ENCODE measurements at regions not wholly inside any gene's neighbourhood (a gene's known extent, or its start where the extent isn't known, plus 50 kb on each side); places are given as distances from the start of the nearest gene placed in this dataset.

DNA sequence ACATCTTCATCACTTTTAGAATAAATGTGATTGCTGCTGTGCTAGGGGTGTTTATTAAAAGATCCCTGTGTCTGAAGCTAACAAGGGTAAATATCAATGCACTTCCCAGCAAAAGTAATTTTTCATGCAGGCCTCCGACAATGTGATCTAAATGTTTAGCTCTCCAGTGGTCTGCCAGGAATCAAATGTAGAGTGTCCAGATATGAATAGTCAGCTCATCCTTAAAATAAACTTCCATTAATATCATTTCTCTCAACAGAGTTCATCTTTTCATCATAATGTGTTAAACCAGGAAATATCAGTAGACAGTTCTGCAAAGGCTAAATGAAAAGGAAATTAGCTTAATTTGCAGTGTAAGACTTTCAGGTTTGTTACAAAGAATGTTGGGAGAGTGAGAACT, 102.2 kb upstream of the EGFL6 start:
- Histone ChIP-seq H3K4me1 (ENCODE audit: insufficient read depth, low read length, poor library complexity, severe bottlenecking) (peaks cover 9% of the 10 kb centered on the region), H3F3A (ENCODE audit: low read depth) (no peaks in the 10 kb centered on the region), H3K27me3 (ENCODE audit: insufficient read depth, low read length, poor library complexity, severe bottlenecking) (no peaks in the 10 kb centered on the region), H2AFZ (ENCODE audit: low read length) (no peak overlapping the region), H3K4me2 (ENCODE audit: low read depth, low read length, poor library complexity, severe bottlenecking) (no peak overlapping the region), H3K9me3 (ENCODE audit: insufficient read depth, low read depth, low read length) (no peaks in the 10 kb centered on the region), H3K79me2 (ENCODE audit: insufficient read depth, low read length) (no peaks in the 10 kb centered on the region), H4K20me1 (ENCODE audit: insufficient read depth, low read length, poor library complexity, severe bottlenecking) (no peaks in the 10 kb centered on the region), H3K36me3 (ENCODE audit: insufficient read depth, low read length) (no peaks in the 10 kb centered on the region), H3K9ac (ENCODE audit: low read depth, low read length, poor library complexity, severe bottlenecking) (no peak overlapping the region), H3K4me3 (ENCODE audit: low read length, poor library complexity, severe bottlenecking) (no peak overlapping the region), H3K9me2 (replicated peaks; ENCODE audit: low read depth, low read length) (no peaks in the 10 kb centered on the region)
- TF ChIP-seq, protein P1, sequence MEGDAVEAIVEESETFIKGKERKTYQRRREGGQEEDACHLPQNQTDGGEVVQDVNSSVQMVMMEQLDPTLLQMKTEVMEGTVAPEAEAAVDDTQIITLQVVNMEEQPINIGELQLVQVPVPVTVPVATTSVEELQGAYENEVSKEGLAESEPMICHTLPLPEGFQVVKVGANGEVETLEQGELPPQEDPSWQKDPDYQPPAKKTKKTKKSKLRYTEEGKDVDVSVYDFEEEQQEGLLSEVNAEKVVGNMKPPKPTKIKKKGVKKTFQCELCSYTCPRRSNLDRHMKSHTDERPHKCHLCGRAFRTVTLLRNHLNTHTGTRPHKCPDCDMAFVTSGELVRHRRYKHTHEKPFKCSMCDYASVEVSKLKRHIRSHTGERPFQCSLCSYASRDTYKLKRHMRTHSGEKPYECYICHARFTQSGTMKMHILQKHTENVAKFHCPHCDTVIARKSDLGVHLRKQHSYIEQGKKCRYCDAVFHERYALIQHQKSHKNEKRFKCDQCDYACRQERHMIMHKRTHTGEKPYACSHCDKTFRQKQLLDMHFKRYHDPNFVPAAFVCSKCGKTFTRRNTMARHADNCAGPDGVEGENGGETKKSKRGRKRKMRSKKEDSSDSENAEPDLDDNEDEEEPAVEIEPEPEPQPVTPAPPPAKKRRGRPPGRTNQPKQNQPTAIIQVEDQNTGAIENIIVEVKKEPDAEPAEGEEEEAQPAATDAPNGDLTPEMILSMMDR (conservative IDR thresholded peaks at IDR 0.05; ENCODE audit: low read length), result no peak
- TF ChIP-seq EZH2phosphoT487 (IDR thresholded peaks at IDR 0.05; ENCODE audit: borderline replicate concordance), result no peak

DNA sequence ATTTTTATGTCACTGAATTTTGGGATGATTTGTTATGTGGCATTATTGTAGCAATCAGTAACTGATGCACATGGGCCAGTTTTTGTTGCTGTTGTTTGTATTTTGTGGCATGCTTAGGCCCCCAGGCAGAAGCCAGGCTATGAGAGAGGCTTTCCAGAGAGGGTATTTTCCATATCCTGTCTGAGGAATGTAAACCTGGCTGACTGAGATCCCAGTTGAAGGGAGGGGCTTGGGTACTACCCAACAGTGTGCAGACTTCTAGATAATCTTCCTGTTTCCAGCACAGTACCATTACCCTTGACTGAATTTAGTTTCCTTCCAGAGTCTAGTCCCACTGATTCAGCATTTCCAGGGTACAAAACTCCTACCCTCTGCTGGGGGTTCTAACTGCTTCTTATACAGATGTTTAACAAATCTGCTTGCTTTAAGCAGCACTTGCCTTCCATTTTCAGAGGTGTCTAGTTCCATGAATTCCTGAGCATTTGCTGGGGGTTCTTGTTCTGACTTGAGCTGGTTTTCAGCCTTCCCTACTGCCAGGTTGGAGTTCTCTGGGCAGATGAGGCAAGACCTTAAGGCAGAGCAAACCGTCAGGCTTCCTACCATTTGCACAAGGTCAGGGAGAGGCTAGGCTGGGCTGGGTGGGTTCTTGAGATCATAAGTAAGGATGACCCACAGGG, 104.7 kb upstream of the EGFL6 start:
- H3F3A ChIP-seq (ENCODE audit: low read depth), result no peaks in the 10 kb centered on the region
- TF ChIP-seq EZH2phosphoT487 (IDR thresholded peaks at IDR 0.05; ENCODE audit: borderline replicate concordance), result no peak
- TF ChIP-seq, protein P1 (conservative IDR thresholded peaks at IDR 0.05; ENCODE audit: low read length), result no peak

DNA sequence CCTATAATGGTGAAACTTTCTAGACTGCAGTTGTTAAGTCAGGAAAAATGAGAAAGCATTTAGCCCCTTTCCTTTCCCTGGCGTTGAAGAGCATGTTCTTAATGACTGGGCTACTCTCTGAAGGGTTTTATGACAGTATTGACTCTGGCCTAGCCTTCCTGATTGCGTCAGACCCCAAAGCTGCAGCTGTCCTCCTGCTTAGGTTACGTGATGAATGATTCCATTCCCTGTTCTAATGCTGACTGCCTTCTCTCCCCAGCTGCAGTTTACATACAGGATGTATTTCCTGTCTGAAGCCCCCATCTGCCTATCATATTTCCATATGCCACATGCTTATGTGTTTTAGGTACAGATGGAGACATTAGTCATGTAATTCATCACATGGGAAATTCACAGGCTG, 105.8 kb upstream of the EGFL6 start:
- Histone ChIP-seq H3K4me2 (ENCODE audit: low read depth, low read length, poor library complexity, severe bottlenecking) (no peak overlapping the region), H4K20me1 (ENCODE audit: insufficient read depth, low read length, poor library complexity, severe bottlenecking) (no peaks in the 10 kb centered on the region), H3F3A (ENCODE audit: low read depth) (no peaks in the 10 kb centered on the region), H2AFZ (ENCODE audit: low read length) (no peak overlapping the region), H3K79me2 (ENCODE audit: insufficient read depth, low read length) (no peaks in the 10 kb centered on the region), H3K36me3 (ENCODE audit: insufficient read depth, low read length) (no peaks in the 10 kb centered on the region), H3K9ac (ENCODE audit: low read depth, low read length, poor library complexity, severe bottlenecking) (no peak overlapping the region), H3K27me3 (ENCODE audit: insufficient read depth, low read length, poor library complexity, severe bottlenecking) (no peaks in the 10 kb centered on the region), H3K9me2 (replicated peaks; ENCODE audit: low read depth, low read length) (no peaks in the 10 kb centered on the region), H3K9me3 (ENCODE audit: insufficient read depth, low read depth, low read length) (no peaks in the 10 kb centered on the region), H3K4me1 (ENCODE audit: insufficient read depth, low read length, poor library complexity, severe bottlenecking) (peaks cover 9% of the 10 kb centered on the region), H3K4me3 (ENCODE audit: low read length, poor library complexity, severe bottlenecking) (no peak overlapping the region)
- TF ChIP-seq, protein P1 (conservative IDR thresholded peaks at IDR 0.05; ENCODE audit: low read length), result no peak
- TF ChIP-seq EZH2phosphoT487 (IDR thresholded peaks at IDR 0.05; ENCODE audit: borderline replicate concordance), result no peak

More for the DNA sequence above, 104.7 kb upstream of the EGFL6 start:
- Histone ChIP-seq H3K9me2 (replicated peaks; ENCODE audit: low read depth, low read length) (no peaks in the 10 kb centered on the region), H3K27me3 (ENCODE audit: insufficient read depth, low read length, poor library complexity, severe bottlenecking) (no peaks in the 10 kb centered on the region), H3K9ac (ENCODE audit: low read depth, low read length, poor library complexity, severe bottlenecking) (no peak overlapping the region), H4K20me1 (ENCODE audit: insufficient read depth, low read length, poor library complexity, severe bottlenecking) (no peaks in the 10 kb centered on the region), H3K36me3 (ENCODE audit: insufficient read depth, low read length) (no peaks in the 10 kb centered on the region), H3K4me3 (ENCODE audit: low read length, poor library complexity, severe bottlenecking) (no peak overlapping the region), H3K79me2 (ENCODE audit: insufficient read depth, low read length) (no peaks in the 10 kb centered on the region), H2AFZ (ENCODE audit: low read length) (no peak overlapping the region), H3K4me2 (ENCODE audit: low read depth, low read length, poor library complexity, severe bottlenecking) (no peak overlapping the region), H3K9me3 (ENCODE audit: insufficient read depth, low read depth, low read length) (no peaks in the 10 kb centered on the region), H3K4me1 (ENCODE audit: insufficient read depth, low read length, poor library complexity, severe bottlenecking) (peaks cover 9% of the 10 kb centered on the region)

Data from Loucy (cell line).